KMS-11 (cell line): ENCODE measurements at regions not wholly inside any gene's neighbourhood (a gene's known extent, or its start where the extent isn't known, plus 50 kb on each side); places are given as distances from the start of the nearest gene placed in this dataset.

Experiments
- H2AFZ ChIP-seq: fragments of 200-600 bp; sonication (generic); 2 replicates; pipeline ENCODE4 v1.6.1; 2016; ENCODE audit warnings: antibody characterized with exemption, mixed run types, low read depth
- H3K27ac ChIP-seq: fragments of 200-600 bp; sonication (generic); 2 replicates; pipeline ENCODE4 v1.6.1; 2016; ENCODE audit warnings: mild to moderate bottlenecking, mixed run types
- H3K27me3 ChIP-seq: fragments of 200-600 bp; sonication (generic); 2 replicates; pipeline ENCODE4 v1.6.1; 2017; ENCODE audit warnings: mild to moderate bottlenecking, low read depth, mixed run types, moderate library complexity; ENCODE audit not compliant: insufficient read depth
- H3K36me3 ChIP-seq: fragments of 200-600 bp; sonication (generic); 2 replicates; pipeline ENCODE4 v1.6.1; 2017; ENCODE audit warnings: mild to moderate bottlenecking, mixed run types; ENCODE audit not compliant: insufficient read depth
- H3K4me1 ChIP-seq: fragments of 200-600 bp; sonication (generic); 2 replicates; pipeline ENCODE4 v1.6.1; 2016; ENCODE audit warnings: mild to moderate bottlenecking, low read depth, mixed run types; ENCODE audit not compliant: poor library complexity, severe bottlenecking
- H3K4me2 ChIP-seq: fragments of 200-600 bp; sonication (generic); 2 replicates; pipeline ENCODE4 v1.7.0; 2016; ENCODE audit warnings: mild to moderate bottlenecking, mixed run types
- H3K4me3 ChIP-seq: fragments of 200-600 bp; sonication (generic); IDR thresholded peaks from 2 replicates; pipeline ENCODE4 v1.6.1; 2017; ENCODE audit warnings: low read depth, low read length, mixed read lengths; ENCODE audit not compliant: insufficient read depth
- H3K79me2 ChIP-seq: fragments of 200-600 bp; sonication (generic); 2 replicates; pipeline ENCODE4 v1.6.1; 2016; ENCODE audit warnings: low read depth, mixed run types; ENCODE audit not compliant: insufficient read depth
- H3K9ac ChIP-seq: fragments of 200-600 bp; sonication (generic); 2 replicates; pipeline ENCODE4 v1.6.1; 2016; ENCODE audit warnings: mild to moderate bottlenecking, mixed run types
- H4K20me1 ChIP-seq: fragments of 200-600 bp; sonication (generic); 2 replicates; pipeline ENCODE4 v1.6.1; 2016; ENCODE audit warnings: mild to moderate bottlenecking, mixed run types; ENCODE audit not compliant: insufficient read depth
- TF ChIP-seq, protein P1 (sequence below): fragments of 200-600 bp; sonication (generic); conservative IDR thresholded peaks from 2 replicates; pipeline ENCODE4 v1.6.1; 2017; ENCODE audit warnings: low read depth, mild to moderate bottlenecking, antibody characterized with exemption, low read length, moderate library complexity, mixed read lengths

DNA sequence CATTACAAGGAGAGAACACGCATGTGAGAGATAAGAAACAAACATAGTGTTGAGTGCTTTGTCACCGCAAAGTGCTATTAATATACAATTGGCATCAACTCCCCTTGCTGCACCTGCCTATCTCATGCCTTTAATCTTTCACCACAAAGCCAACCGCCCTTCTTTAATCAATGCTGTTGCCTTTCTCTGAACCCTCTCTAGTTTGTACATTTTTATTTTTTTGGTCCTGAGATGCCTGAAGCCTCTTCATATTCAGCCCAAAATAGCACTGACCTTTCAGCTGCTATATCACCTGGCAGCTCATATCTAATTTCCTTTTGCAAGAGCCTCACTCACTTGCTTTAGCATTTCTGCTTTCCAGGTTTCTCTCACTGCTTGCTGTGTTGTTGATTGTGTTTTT lies 504.7 kb downstream of the NUF2 start:
- Histone ChIP-seq H3K4me3 (no peak overlapping the region), H3K4me1 (peaks cover 73% of the 10 kb centered on the region), H3K27me3 (no peaks in the 10 kb centered on the region), H3K4me2 (peak overlapping the region; percentile 68), H3K9ac (no peak overlapping the region; the same call in 1 of the 2 replicates), H4K20me1 (no peaks in the 10 kb centered on the region), H2AFZ (no peak overlapping the region), H3K36me3 (no peaks in the 10 kb centered on the region), H3K79me2 (no peaks in the 10 kb centered on the region), H3K27ac (peak overlapping the region; percentile 70)
- TF ChIP-seq, protein P1, sequence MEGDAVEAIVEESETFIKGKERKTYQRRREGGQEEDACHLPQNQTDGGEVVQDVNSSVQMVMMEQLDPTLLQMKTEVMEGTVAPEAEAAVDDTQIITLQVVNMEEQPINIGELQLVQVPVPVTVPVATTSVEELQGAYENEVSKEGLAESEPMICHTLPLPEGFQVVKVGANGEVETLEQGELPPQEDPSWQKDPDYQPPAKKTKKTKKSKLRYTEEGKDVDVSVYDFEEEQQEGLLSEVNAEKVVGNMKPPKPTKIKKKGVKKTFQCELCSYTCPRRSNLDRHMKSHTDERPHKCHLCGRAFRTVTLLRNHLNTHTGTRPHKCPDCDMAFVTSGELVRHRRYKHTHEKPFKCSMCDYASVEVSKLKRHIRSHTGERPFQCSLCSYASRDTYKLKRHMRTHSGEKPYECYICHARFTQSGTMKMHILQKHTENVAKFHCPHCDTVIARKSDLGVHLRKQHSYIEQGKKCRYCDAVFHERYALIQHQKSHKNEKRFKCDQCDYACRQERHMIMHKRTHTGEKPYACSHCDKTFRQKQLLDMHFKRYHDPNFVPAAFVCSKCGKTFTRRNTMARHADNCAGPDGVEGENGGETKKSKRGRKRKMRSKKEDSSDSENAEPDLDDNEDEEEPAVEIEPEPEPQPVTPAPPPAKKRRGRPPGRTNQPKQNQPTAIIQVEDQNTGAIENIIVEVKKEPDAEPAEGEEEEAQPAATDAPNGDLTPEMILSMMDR: no peak

DNA sequence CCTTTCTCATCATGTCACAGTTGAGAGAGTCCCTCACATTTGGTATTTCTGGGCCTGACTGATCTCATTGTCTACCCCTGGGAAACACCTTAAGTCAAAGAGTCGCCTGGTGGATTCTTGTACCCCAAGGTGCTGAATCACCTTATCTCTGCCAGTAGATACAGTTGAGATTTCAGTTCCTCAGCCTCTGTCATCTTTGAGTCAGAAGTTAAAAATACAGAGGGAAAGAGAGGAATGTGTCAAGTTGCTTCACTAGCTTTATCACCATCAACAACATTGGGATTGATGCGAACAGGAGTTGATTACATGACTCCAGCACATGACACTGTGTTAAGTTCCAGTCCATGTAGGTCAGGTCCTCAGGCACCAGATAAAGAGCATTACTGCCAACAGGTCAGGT lies 513.0 kb downstream of the NUF2 start:
- no peaks in the 10 kb centered on the region for H3K27me3 ChIP-seq
- no peak overlapping the region for H3K27ac ChIP-seq
- H2AFZ ChIP-seq: no peak overlapping the region
- H3K79me2 ChIP-seq: no peaks in the 10 kb centered on the region
- H3K4me1 ChIP-seq: peaks cover under 1% of the 10 kb centered on the region
- H3K9ac ChIP-seq: no peak overlapping the region
- H3K4me3 ChIP-seq: no peak overlapping the region
- no peak overlapping the region for H3K4me2 ChIP-seq
- H3K36me3 ChIP-seq: no peaks in the 10 kb centered on the region
- TF ChIP-seq, protein P1: no peak
- H4K20me1 ChIP-seq: no peaks in the 10 kb centered on the region

DNA sequence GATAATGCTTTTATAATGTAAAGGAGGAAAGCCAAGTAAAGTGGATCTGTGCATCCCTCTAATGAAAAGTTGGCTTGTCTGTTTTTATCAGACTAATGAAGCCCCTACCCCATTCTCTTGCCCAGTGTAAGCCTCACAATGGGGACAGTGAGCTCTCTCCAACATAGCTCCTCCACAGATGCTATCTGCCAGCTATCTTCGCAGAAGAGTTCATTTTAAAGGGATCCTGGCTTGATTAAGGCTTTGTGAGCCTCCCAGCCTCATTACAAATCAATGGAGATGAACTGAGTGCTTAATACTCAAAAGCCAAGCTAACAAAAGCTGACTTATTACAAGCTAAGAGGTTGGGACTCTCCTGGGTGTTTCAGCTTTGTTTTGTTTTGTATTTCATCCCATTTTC lies 514.7 kb downstream of the NUF2 start:
- H3K27me3 ChIP-seq: no peaks in the 10 kb centered on the region
- H3K9ac ChIP-seq: no peak overlapping the region
- H3K4me3 ChIP-seq: no peak overlapping the region
- H3K4me2 ChIP-seq: no peak overlapping the region
- H3K79me2 ChIP-seq: no peaks in the 10 kb centered on the region
- no peak overlapping the region for H3K27ac ChIP-seq
- H4K20me1 ChIP-seq: no peaks in the 10 kb centered on the region
- H2AFZ ChIP-seq: no peak overlapping the region
- no peaks in the 10 kb centered on the region for H3K36me3 ChIP-seq
- no peaks in the 10 kb centered on the region for H3K4me1 ChIP-seq
- TF ChIP-seq, protein P1: no peak

DNA sequence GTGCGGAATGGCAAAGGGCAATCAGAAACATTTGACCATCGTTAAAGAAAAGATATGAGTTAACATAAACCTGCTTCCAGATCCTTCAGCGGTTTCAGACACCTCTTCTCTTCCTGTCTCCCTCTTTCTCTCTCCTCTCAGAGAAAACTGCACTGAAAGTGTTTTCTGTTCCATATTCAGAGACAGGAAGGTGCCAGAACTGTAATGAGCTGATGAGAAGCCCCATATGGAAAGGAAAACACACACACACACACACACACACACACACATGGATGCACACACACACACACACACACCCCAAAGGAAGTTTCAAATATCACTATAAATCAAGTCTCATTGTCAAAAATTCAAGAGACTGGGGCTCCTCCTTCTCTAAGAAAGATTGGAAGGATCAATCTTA lies 515.5 kb downstream of the NUF2 start:
- Histone ChIP-seq H2AFZ (no peak overlapping the region), H3K36me3 (no peaks in the 10 kb centered on the region), H3K4me1 (no peaks in the 10 kb centered on the region), H3K4me3 (no peak overlapping the region), H3K27me3 (no peaks in the 10 kb centered on the region), H3K27ac (no peak overlapping the region), H3K4me2 (no peak overlapping the region), H4K20me1 (no peaks in the 10 kb centered on the region), H3K79me2 (no peaks in the 10 kb centered on the region), H3K9ac (no peak overlapping the region)
- TF ChIP-seq, protein P1: no peak
